Germinal center (tissue), 1 donor: ENCODE measurements at regions not wholly inside any gene's neighbourhood (a gene's known extent, or its start where the extent isn't known, plus 50 kb on each side); places are given as distances from the start of the nearest gene placed in this dataset.
"Not testable (repeated sequence)": the region's sequence is repeated elsewhere in the genome, so short reads cannot be mapped to it uniquely, and the experiment has no call there.

Experiments used
- DNase-seq: peaks from one replicate; pipeline ENCODE4 v3.0.0; 2012; ENCODE audit warnings: mixed read lengths, low spot score

GRCh38 chr17:72175787-72176515 lies 55.1 kb downstream of the SOX9 start:
- no peak for DNase-seq

- DNase-seq = no peak
Observed at GRCh38 chr17:72176516-72176851, 55.7 kb downstream of the SOX9 start.

- no peak for DNase-seq
Observed at GRCh38 chr17:72176951-72177660, 56.3 kb downstream of the SOX9 start.

- DNase-seq = no peak
Observed at GRCh38 chr17:72177738-72178137, 56.9 kb downstream of the SOX9 start.

GRCh38 chr17:72182371-72182873 lies 61.6 kb downstream of the SOX9 start:
- no peak for DNase-seq

- no peak for DNase-seq
Observed at GRCh38 chr17:72183194-72183685, 62.4 kb downstream of the SOX9 start.

GRCh38 chr17:72184805-72185204 lies 64.0 kb downstream of the SOX9 start:
- no peak for DNase-seq

GRCh38 chr17:72185564-72185963 lies 64.7 kb downstream of the SOX9 start:
- no peak for DNase-seq

- DNase-seq = no peak
Observed at GRCh38 chr17:72187556-72187955, 66.7 kb downstream of the SOX9 start.

- no peak for DNase-seq
Observed at GRCh38 chr17:72188801-72189200, 68.0 kb downstream of the SOX9 start.

GRCh38 chr17:72189768-72190593 lies 69.2 kb downstream of the SOX9 start:
- DNase-seq = peak; percentile 23

GRCh38 chr17:72191356-72191755 lies 70.5 kb downstream of the SOX9 start:
- no peak for DNase-seq

GRCh38 chr17:72191921-72192799 lies 71.3 kb downstream of the SOX9 start:
- no peak for DNase-seq

- DNase-seq = no peak
Observed at GRCh38 chr17:72192800-72193192, 72.0 kb downstream of the SOX9 start.

- no peak for DNase-seq
Observed at GRCh38 chr17:72193391-72194106, 72.7 kb downstream of the SOX9 start.

- not testable (repeated sequence) for DNase-seq
Observed at GRCh38 chr17:72194107-72194440, 73.3 kb downstream of the SOX9 start.

GRCh38 chr17:72199256-72199655 lies 78.4 kb downstream of the SOX9 start:
- DNase-seq = no peak

- DNase-seq = no peak
Observed at GRCh38 chr17:72204742-72205141, 83.9 kb downstream of the SOX9 start.

- no peak for DNase-seq
Observed at GRCh38 chr17:72205357-72205756, 84.5 kb downstream of the SOX9 start.

GRCh38 chr17:72205822-72206221 lies 85.0 kb downstream of the SOX9 start:
- DNase-seq = no peak

GRCh38 chr17:72206376-72206775 lies 85.6 kb downstream of the SOX9 start:
- DNase-seq = no peak
